WTC11 (cell line): ENCODE measurements at regions not wholly inside any gene's neighbourhood (a gene's known extent, or its start where the extent isn't known, plus 50 kb on each side); places are given as distances from the start of the nearest gene placed in this dataset.

Source experiments
- ATAC-seq: fragments of 200-7000 bp; cut with Tn5 transposase; 2 replicates; pipeline ENCODE4 v1.10.0; 2021; ENCODE audit warnings: mild to moderate bottlenecking, moderate library complexity
- CTCF ChIA-PET: fragments of 300-600 bp; sonication (Branson Sonifier 250); formaldehyde crosslinking; loops from one replicate; lab custom pipeline; 2021; ENCODE audit warnings: antibody characterized with exemption; lab: Charles Lee
- POLR2A ChIA-PET: fragments of 350-600 bp; sonication (Branson Sonifier 250); formaldehyde crosslinking; loops from one replicate; lab custom pipeline; 2021; ENCODE audit warnings: antibody characterized with exemption; lab: Charles Lee
- DNase-seq: peaks from one replicate; pipeline ENCODE4 v3.0.0; 2021; ENCODE audit warnings: low spot score
- H3K27ac Mint-ChIP-seq: 2 replicates; pipeline ENCODE4 v1.8.0; 2021; ENCODE audit warnings: mixed read lengths
- H3K27me3 Mint-ChIP-seq: 2 replicates; pipeline ENCODE4 v1.8.0; 2021; ENCODE audit warnings: low read depth, mild to moderate bottlenecking, moderate library complexity, mixed read lengths
- H3K36me3 Mint-ChIP-seq: 2 replicates; pipeline ENCODE4 v1.8.0; 2021; ENCODE audit warnings: mixed read lengths
- H3K4me1 Mint-ChIP-seq: 2 replicates; pipeline ENCODE4 v1.8.0; 2022; ENCODE audit warnings: mixed read lengths
- H3K4me3 Mint-ChIP-seq: 2 replicates; pipeline ENCODE4 v1.8.0; 2021; ENCODE audit warnings: mild to moderate bottlenecking, moderate library complexity, mixed read lengths
- H3K9me3 Mint-ChIP-seq: 2 replicates; pipeline ENCODE4 v1.8.0; 2021; ENCODE audit warnings: mixed read lengths
- ESRRA ChIP-seq: sonication (generic); formaldehyde crosslinking; IDR thresholded peaks from 2 replicates; pipeline ENCODE4 v1.8.1; 2022; ENCODE audit warnings: mild to moderate bottlenecking, missing genetic modification reagents, borderline replicate concordance
- MYBL2 ChIP-seq: sonication (generic); formaldehyde crosslinking; IDR thresholded peaks from 2 replicates; pipeline ENCODE4 v1.8.1; 2023; ENCODE audit warnings: mild to moderate bottlenecking, moderate library complexity, missing genetic modification reagents
- NR3C1 ChIP-seq: sonication (generic); formaldehyde crosslinking; conservative IDR thresholded peaks from 2 replicates; pipeline ENCODE4 v1.8.1; 2023; ENCODE audit warnings: low read depth, mild to moderate bottlenecking, missing genetic modification reagents
- SMAD4 ChIP-seq: sonication (generic); formaldehyde crosslinking; IDR thresholded peaks from 2 replicates; pipeline ENCODE4 v1.8.0; 2022; ENCODE audit warnings: mild to moderate bottlenecking, missing genetic modification reagents
- SP1 ChIP-seq: sonication (generic); formaldehyde crosslinking; conservative IDR thresholded peaks from 2 replicates; pipeline ENCODE4 v1.8.1; 2022; ENCODE audit warnings: missing genetic modification reagents
- TCF7 ChIP-seq: sonication (generic); formaldehyde crosslinking; IDR thresholded peaks from 2 replicates; pipeline ENCODE4 v1.8.0; 2022; ENCODE audit warnings: mild to moderate bottlenecking, low read depth, missing genetic modification reagents, moderate library complexity
- ZNF263 ChIP-seq: sonication (generic); formaldehyde crosslinking; IDR thresholded peaks from 2 replicates; pipeline ENCODE4 v1.8.1; 2022; ENCODE audit warnings: low read depth, mild to moderate bottlenecking, moderate library complexity, missing genetic modification reagents
- TF ChIP-seq, protein P1 (sequence below): fragments of 250-450 bp; sonication (Bioruptor Pico); IDR thresholded peaks from 2 replicates; pipeline ENCODE4 v2.1.2; 2022; ENCODE audit warnings: mild to moderate bottlenecking, moderate library complexity
- TF ChIP-seq, protein P2 (sequence below): fragments of 200-600 bp; IDR thresholded peaks from 2 replicates; pipeline ENCODE4 v1.8.0; 2022; ENCODE audit warnings: antibody characterized with exemption
- TF ChIP-seq, protein P3 (sequence below): sonication (generic); formaldehyde crosslinking; IDR thresholded peaks from 2 replicates; pipeline ENCODE4 v1.8.1; 2022; ENCODE audit warnings: mild to moderate bottlenecking, moderate library complexity, missing genetic modification reagents
- TF ChIP-seq, protein P4 (sequence below): sonication (generic); formaldehyde crosslinking; conservative IDR thresholded peaks from 2 replicates; pipeline ENCODE4 v1.8.1; 2023; ENCODE audit warnings: mild to moderate bottlenecking, low read depth, missing genetic modification reagents, moderate library complexity
- TF ChIP-seq, protein P5 (sequence below): sonication (generic); formaldehyde crosslinking; IDR thresholded peaks from 2 replicates; pipeline ENCODE4 v1.8.0; 2022; ENCODE audit warnings: missing genetic modification reagents
- TF ChIP-seq, protein P6 (sequence below): sonication (generic); formaldehyde crosslinking; IDR thresholded peaks from 2 replicates; pipeline ENCODE4 v1.8.0; 2022; ENCODE audit warnings: mild to moderate bottlenecking, missing genetic modification reagents
- TF ChIP-seq, protein P7 (sequence below): sonication (generic); formaldehyde crosslinking; IDR thresholded peaks from 2 replicates; pipeline ENCODE4 v1.8.1; 2023; ENCODE audit warnings: mild to moderate bottlenecking, missing genetic modification reagents, moderate library complexity
- TF ChIP-seq, protein P8 (sequence below): sonication (generic); formaldehyde crosslinking; IDR thresholded peaks from 2 replicates; pipeline ENCODE4 v1.8.0; 2023; ENCODE audit warnings: missing genetic modification reagents

DNA sequence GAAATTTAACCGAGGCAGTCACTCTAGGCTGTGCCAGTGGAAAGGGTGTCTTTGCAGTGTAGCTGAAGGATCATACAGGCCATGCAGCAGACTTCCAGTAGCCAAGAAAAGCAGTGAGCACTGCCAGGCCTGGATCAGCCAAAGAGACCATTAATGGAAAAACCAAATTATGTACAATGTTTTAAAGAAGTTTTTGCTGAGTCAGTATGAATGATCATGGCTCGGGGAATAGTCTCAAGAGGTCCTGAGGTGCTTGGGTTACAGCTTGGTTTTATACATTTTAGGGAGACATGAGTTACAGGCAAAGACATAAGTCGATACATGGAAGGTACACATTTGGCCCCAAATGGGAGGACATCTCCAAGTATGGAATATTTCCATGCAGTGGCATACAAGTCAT, 141.3 kb downstream of the YTHDC2 start (continued):
- no peak for TF ChIP-seq SMAD4 (CRISPR knock-in tag)
- no peak for TF ChIP-seq ESRRA
- TF ChIP-seq MYBL2 (CRISPR knock-in tag), result no peak
- TF ChIP-seq, protein P1, sequence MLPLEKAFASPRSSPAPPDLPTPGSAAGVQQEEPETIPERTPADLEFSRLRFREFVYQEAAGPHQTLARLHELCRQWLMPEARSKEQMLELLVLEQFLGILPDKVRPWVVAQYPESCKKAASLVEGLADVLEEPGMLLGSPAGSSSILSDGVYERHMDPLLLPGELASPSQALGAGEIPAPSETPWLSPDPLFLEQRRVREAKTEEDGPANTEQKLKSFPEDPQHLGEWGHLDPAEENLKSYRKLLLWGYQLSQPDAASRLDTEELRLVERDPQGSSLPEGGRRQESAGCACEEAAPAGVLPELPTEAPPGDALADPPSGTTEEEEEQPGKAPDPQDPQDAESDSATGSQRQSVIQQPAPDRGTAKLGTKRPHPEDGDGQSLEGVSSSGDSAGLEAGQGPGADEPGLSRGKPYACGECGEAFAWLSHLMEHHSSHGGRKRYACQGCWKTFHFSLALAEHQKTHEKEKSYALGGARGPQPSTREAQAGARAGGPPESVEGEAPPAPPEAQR (CRISPR knock-in tag), result no peak
- TF ChIP-seq, protein P2, sequence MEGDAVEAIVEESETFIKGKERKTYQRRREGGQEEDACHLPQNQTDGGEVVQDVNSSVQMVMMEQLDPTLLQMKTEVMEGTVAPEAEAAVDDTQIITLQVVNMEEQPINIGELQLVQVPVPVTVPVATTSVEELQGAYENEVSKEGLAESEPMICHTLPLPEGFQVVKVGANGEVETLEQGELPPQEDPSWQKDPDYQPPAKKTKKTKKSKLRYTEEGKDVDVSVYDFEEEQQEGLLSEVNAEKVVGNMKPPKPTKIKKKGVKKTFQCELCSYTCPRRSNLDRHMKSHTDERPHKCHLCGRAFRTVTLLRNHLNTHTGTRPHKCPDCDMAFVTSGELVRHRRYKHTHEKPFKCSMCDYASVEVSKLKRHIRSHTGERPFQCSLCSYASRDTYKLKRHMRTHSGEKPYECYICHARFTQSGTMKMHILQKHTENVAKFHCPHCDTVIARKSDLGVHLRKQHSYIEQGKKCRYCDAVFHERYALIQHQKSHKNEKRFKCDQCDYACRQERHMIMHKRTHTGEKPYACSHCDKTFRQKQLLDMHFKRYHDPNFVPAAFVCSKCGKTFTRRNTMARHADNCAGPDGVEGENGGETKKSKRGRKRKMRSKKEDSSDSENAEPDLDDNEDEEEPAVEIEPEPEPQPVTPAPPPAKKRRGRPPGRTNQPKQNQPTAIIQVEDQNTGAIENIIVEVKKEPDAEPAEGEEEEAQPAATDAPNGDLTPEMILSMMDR, result no peak
- TF ChIP-seq TCF7, result no peak
- TF ChIP-seq, protein P3, sequence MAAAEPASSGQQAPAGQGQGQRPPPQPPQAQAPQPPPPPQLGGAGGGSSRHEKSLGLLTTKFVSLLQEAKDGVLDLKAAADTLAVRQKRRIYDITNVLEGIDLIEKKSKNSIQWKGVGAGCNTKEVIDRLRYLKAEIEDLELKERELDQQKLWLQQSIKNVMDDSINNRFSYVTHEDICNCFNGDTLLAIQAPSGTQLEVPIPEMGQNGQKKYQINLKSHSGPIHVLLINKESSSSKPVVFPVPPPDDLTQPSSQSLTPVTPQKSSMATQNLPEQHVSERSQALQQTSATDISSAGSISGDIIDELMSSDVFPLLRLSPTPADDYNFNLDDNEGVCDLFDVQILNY (CRISPR knock-in tag), result no peak
- TF ChIP-seq, protein P4, sequence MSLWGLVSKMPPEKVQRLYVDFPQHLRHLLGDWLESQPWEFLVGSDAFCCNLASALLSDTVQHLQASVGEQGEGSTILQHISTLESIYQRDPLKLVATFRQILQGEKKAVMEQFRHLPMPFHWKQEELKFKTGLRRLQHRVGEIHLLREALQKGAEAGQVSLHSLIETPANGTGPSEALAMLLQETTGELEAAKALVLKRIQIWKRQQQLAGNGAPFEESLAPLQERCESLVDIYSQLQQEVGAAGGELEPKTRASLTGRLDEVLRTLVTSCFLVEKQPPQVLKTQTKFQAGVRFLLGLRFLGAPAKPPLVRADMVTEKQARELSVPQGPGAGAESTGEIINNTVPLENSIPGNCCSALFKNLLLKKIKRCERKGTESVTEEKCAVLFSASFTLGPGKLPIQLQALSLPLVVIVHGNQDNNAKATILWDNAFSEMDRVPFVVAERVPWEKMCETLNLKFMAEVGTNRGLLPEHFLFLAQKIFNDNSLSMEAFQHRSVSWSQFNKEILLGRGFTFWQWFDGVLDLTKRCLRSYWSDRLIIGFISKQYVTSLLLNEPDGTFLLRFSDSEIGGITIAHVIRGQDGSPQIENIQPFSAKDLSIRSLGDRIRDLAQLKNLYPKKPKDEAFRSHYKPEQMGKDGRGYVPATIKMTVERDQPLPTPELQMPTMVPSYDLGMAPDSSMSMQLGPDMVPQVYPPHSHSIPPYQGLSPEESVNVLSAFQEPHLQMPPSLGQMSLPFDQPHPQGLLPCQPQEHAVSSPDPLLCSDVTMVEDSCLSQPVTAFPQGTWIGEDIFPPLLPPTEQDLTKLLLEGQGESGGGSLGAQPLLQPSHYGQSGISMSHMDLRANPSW, result no peak
- no peak for TF ChIP-seq ZNF263 (CRISPR knock-in tag)
- TF ChIP-seq NR3C1, result no peak
- no peak for TF ChIP-seq SP1 (CRISPR knock-in tag)
- TF ChIP-seq, protein P5, sequence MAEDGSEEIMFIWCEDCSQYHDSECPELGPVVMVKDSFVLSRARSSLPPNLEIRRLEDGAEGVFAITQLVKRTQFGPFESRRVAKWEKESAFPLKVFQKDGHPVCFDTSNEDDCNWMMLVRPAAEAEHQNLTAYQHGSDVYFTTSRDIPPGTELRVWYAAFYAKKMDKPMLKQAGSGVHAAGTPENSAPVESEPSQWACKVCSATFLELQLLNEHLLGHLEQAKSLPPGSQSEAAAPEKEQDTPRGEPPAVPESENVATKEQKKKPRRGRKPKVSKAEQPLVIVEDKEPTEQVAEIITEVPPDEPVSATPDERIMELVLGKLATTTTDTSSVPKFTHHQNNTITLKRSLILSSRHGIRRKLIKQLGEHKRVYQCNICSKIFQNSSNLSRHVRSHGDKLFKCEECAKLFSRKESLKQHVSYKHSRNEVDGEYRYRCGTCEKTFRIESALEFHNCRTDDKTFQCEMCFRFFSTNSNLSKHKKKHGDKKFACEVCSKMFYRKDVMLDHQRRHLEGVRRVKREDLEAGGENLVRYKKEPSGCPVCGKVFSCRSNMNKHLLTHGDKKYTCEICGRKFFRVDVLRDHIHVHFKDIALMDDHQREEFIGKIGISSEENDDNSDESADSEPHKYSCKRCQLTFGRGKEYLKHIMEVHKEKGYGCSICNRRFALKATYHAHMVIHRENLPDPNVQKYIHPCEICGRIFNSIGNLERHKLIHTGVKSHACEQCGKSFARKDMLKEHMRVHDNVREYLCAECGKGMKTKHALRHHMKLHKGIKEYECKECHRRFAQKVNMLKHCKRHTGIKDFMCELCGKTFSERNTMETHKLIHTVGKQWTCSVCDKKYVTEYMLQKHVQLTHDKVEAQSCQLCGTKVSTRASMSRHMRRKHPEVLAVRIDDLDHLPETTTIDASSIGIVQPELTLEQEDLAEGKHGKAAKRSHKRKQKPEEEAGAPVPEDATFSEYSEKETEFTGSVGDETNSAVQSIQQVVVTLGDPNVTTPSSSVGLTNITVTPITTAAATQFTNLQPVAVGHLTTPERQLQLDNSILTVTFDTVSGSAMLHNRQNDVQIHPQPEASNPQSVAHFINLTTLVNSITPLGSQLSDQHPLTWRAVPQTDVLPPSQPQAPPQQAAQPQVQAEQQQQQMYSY (CRISPR knock-in tag), result no peak

DNA sequence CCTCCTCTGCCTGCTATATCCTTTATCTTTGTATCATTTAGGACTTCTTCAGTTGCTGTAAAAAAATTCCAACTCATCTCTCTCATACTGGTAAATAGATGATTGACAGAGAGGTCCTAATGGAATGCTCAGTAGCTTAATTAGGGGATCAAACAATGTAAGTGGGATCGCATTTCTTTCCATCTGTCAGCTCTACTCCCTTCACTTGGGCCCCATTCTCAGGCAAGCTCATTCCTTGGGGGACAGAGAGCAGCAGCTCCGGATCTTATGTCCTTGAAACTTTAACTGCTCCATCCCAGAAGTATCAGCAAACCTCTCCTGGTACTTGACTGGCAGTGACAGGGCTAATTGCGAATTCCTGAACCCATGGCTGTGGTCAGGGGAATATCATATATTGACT, 146.7 kb downstream of the YTHDC2 start:
- Mint-ChIP-seq H3K27me3 (no peaks in the 10 kb centered on the region), H3K36me3 (no peaks in the 10 kb centered on the region), H3K4me1 (peaks cover 6% of the 10 kb centered on the region), H3K27ac (no peak overlapping the region), H3K4me3 (no peak overlapping the region), H3K9me3 (peaks cover 7% of the 10 kb centered on the region)
- ChIA-PET CTCF (interaction anchor here (1.3 to 2.1 kb wide), 2 partner anchors 19 to 48 kb away, joined by 6 to 18 read pairs; no protein-coding TSS in a partner anchor), POLR2A (interaction anchor here (0.6 kb wide), 1 partner anchor 28 kb away, joined by 6 read pairs; no protein-coding TSS in a partner anchor)
- no peak for ATAC-seq
- no peak for DNase-seq
- TF ChIP-seq, protein P6, sequence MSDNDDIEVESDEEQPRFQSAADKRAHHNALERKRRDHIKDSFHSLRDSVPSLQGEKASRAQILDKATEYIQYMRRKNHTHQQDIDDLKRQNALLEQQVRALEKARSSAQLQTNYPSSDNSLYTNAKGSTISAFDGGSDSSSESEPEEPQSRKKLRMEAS (CRISPR knock-in tag), result no peak
- TF ChIP-seq, protein P7, sequence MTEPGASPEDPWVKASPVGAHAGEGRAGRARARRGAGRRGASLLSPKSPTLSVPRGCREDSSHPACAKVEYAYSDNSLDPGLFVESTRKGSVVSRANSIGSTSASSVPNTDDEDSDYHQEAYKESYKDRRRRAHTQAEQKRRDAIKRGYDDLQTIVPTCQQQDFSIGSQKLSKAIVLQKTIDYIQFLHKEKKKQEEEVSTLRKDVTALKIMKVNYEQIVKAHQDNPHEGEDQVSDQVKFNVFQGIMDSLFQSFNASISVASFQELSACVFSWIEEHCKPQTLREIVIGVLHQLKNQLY (CRISPR knock-in tag), result no peak
- TF ChIP-seq, protein P5 (CRISPR knock-in tag), result no peak
- TF ChIP-seq, protein P8, sequence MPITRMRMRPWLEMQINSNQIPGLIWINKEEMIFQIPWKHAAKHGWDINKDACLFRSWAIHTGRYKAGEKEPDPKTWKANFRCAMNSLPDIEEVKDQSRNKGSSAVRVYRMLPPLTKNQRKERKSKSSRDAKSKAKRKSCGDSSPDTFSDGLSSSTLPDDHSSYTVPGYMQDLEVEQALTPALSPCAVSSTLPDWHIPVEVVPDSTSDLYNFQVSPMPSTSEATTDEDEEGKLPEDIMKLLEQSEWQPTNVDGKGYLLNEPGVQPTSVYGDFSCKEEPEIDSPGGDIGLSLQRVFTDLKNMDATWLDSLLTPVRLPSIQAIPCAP (CRISPR knock-in tag), result no peak
